ENCODE measurements at regions not wholly inside any gene's neighbourhood (a gene's known extent, or its start where the extent isn't known, plus 50 kb on each side); places are given as distances from the start of the nearest gene placed in this dataset.

GRCh38 chr7:18370633-18371032 lies 124.9 kb upstream of the HDAC9 start:
- DNase-seq = no peak

- DNase-seq = no peak
Measured at GRCh38 chr7:18378989-18379605, 116.5 kb upstream of the HDAC9 start.

GRCh38 chr7:18384491-18385143 lies 110.9 kb upstream of the HDAC9 start:
- no peak for DNase-seq

- DNase-seq = no peak
Measured at GRCh38 chr7:18386607-18387006, 108.9 kb upstream of the HDAC9 start.

- DNase-seq = no peak
Measured at GRCh38 chr7:18387191-18387735, 108.3 kb upstream of the HDAC9 start.

- no peak for DNase-seq
Measured at GRCh38 chr7:18390535-18390907, 105.0 kb upstream of the HDAC9 start.

- DNase-seq = no peak
Measured at GRCh38 chr7:18393465-18394118, 102.0 kb upstream of the HDAC9 start.

GRCh38 chr7:18395868-18396267 lies 99.7 kb upstream of the HDAC9 start:
- DNase-seq = no peak

- DNase-seq = no peak
Measured at GRCh38 chr7:18396953-18397352, 98.6 kb upstream of the HDAC9 start.

GRCh38 chr7:18399436-18400235 lies 95.9 kb upstream of the HDAC9 start:
- no peak for DNase-seq

- DNase-seq = no peak
Measured at GRCh38 chr7:18400275-18400674, 95.3 kb upstream of the HDAC9 start.

GRCh38 chr7:18400726-18401125 lies 94.8 kb upstream of the HDAC9 start:
- DNase-seq = no peak

- DNase-seq = no peak
Measured at GRCh38 chr7:18401757-18402156, 93.8 kb upstream of the HDAC9 start.

- no peak for DNase-seq
Measured at GRCh38 chr7:18402488-18403183, 92.9 kb upstream of the HDAC9 start.

- DNase-seq = no peak
Measured at GRCh38 chr7:18405726-18406125, 89.8 kb upstream of the HDAC9 start.

GRCh38 chr7:18407385-18407784 lies 88.2 kb upstream of the HDAC9 start:
- DNase-seq = no peak

- no peak for DNase-seq
Measured at GRCh38 chr7:18408461-18408860, 87.1 kb upstream of the HDAC9 start.

- no peak for DNase-seq
Measured at GRCh38 chr7:18408868-18409267, 86.7 kb upstream of the HDAC9 start.

- DNase-seq = no peak
Measured at GRCh38 chr7:18413447-18413846, 82.1 kb upstream of the HDAC9 start.

GRCh38 chr7:18414885-18415284 lies 80.7 kb upstream of the HDAC9 start:
- no peak for DNase-seq

- no peak for DNase-seq
Measured at GRCh38 chr7:18416988-18417387, 78.6 kb upstream of the HDAC9 start.

- DNase-seq = no peak
Measured at GRCh38 chr7:18419456-18419855, 76.1 kb upstream of the HDAC9 start.

- no peak for DNase-seq
Measured at GRCh38 chr7:18420108-18420507, 75.4 kb upstream of the HDAC9 start.
